Hepatocyte (in vitro differentiated cells): ENCODE measurements at regions not wholly inside any gene's neighbourhood (a gene's known extent, or its start where the extent isn't known, plus 50 kb on each side); places are given as distances from the start of the nearest gene placed in this dataset.

Experiments used
- DNase-seq: peaks from one replicate; pipeline ENCODE4 v3.0.0-alpha.2; 2016; ENCODE audit warnings: low spot score
- H2AFZ ChIP-seq: fragments of 200-600 bp; sonication (generic); 2 replicates; pipeline ENCODE4 v1.6.0; 2016; ENCODE audit warnings: antibody characterized with exemption, mild to moderate bottlenecking
- H3K27ac ChIP-seq: fragments of 200-600 bp; sonication (generic); 2 replicates; pipeline ENCODE4 v1.5.1; 2016; ENCODE audit warnings: mild to moderate bottlenecking
- H3K27me3 ChIP-seq: fragments of 200-600 bp; sonication (generic); 2 replicates; pipeline ENCODE4 v1.6.1; 2016
- H3K36me3 ChIP-seq: fragments of 200-600 bp; sonication (generic); replicated peaks from 2 replicates; pipeline ENCODE4 v1.5.1; 2016; ENCODE audit warnings: low read depth; ENCODE audit not compliant: insufficient read depth
- H3K4me1 ChIP-seq: fragments of 200-600 bp; sonication (generic); 2 replicates; pipeline ENCODE4 v1.5.1; 2016; ENCODE audit warnings: mild to moderate bottlenecking, moderate library complexity; ENCODE audit not compliant: insufficient read depth
- H3K4me2 ChIP-seq: fragments of 200-600 bp; sonication (generic); 2 replicates; pipeline ENCODE4 v1.6.0; 2016
- H3K4me3 ChIP-seq: fragments of 200-600 bp; sonication (generic); 2 replicates; pipeline ENCODE4 v1.5.1; 2016; ENCODE audit warnings: mild to moderate bottlenecking
- H3K79me2 ChIP-seq: fragments of 200-600 bp; sonication (generic); 2 replicates; pipeline ENCODE4 v1.6.0; 2017; ENCODE audit warnings: mild to moderate bottlenecking
- H3K9me2 ChIP-seq: fragments of 200-600 bp; sonication (generic); replicated peaks from 2 replicates; pipeline ENCODE4 v1.6.0; 2017; ENCODE audit warnings: mild to moderate bottlenecking; ENCODE audit not compliant: insufficient read depth
- H3K9me3 ChIP-seq: fragments of 200-600 bp; sonication (generic); 2 replicates; pipeline ENCODE4 v1.5.1; 2016; ENCODE audit warnings: low read depth, mild to moderate bottlenecking
- H4K20me1 ChIP-seq: fragments of 200-600 bp; sonication (generic); 2 replicates; pipeline ENCODE4 v1.6.0; 2016; ENCODE audit warnings: mild to moderate bottlenecking; ENCODE audit not compliant: insufficient read depth, poor library complexity, severe bottlenecking
- EZH2 ChIP-seq: fragments of 200-600 bp; sonication (generic); IDR thresholded peaks from 2 replicates; pipeline ENCODE4 v1.6.1; 2016; ENCODE audit warnings: antibody characterized with exemption, mild to moderate bottlenecking, borderline replicate concordance
- EZH2phosphoT487 ChIP-seq: fragments of 200-600 bp; sonication (generic); IDR thresholded peaks from one replicate; pipeline ENCODE4 v1.6.1; 2018; ENCODE audit warnings: antibody characterized with exemption, mild to moderate bottlenecking, low read depth, moderate library complexity; ENCODE audit not compliant: unreplicated experiment, severe bottlenecking
- WGBS: methylation state at CpG from one replicate; pipeline ENCODE4 v1.1.6; 2016; ENCODE audit warnings: low lambda C conversion rate; ENCODE audit errors: missing lambda C conversion rate; 5-methylcytosine and 5-hydroxymethylcytosine counted together
- TF ChIP-seq, protein P1 (sequence below): fragments of 200-600 bp; sonication (generic); IDR thresholded peaks from 2 replicates; pipeline ENCODE4 v1.5.1; 2016; ENCODE audit warnings: antibody characterized with exemption, mild to moderate bottlenecking; ENCODE audit not compliant: poor library complexity

DNA sequence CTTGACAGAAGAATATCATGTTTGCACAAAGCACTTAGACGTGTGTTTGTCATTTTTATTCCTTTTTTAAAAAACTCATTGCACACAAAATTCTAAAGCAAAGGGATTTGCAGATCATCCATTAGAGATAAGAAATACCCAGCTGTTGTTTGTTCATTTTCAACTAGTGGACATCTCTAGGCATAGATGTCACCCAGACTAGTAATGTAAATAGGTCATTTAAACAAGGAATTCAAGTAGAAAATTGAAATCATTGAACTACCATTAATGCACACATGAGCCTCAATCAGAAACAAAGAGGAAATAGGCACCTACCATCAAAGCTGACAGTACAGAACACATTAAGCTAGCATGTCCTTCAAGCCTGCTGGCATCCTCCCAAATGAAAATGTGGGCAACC, 107.3 kb downstream of the OR2K2 start:
- TF ChIP-seq EZH2phosphoT487 (no peak), EZH2 (no peak)
- TF ChIP-seq, protein P1, sequence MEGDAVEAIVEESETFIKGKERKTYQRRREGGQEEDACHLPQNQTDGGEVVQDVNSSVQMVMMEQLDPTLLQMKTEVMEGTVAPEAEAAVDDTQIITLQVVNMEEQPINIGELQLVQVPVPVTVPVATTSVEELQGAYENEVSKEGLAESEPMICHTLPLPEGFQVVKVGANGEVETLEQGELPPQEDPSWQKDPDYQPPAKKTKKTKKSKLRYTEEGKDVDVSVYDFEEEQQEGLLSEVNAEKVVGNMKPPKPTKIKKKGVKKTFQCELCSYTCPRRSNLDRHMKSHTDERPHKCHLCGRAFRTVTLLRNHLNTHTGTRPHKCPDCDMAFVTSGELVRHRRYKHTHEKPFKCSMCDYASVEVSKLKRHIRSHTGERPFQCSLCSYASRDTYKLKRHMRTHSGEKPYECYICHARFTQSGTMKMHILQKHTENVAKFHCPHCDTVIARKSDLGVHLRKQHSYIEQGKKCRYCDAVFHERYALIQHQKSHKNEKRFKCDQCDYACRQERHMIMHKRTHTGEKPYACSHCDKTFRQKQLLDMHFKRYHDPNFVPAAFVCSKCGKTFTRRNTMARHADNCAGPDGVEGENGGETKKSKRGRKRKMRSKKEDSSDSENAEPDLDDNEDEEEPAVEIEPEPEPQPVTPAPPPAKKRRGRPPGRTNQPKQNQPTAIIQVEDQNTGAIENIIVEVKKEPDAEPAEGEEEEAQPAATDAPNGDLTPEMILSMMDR, result no peak
- WGBS, result 53% methylated on average over 1 of the region's 1 CpG
- no peak for DNase-seq

DNA sequence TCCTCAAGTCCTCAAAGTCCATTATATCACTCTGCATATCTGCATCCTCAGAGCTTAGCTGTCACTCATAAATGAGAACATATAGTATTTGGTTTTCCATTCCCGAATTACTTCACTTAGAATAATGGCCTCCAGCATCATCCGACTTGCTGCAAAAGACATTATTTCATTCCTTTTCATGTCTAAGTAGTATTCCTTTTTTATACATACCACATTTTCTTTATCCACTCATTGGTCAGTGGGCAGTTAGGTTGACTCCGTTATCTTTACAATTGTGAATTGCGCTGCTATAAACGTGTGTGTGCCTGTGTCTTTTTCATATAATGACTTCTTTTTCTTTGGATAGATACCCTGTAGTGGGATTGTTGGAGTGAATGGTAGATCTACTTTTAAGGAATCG, 117.2 kb downstream of the OR2K2 start:
- Histone ChIP-seq H3K27ac (no peak overlapping the region), H3K79me2 (no peaks in the 10 kb centered on the region), H3K9me2 (no peaks in the 10 kb centered on the region), H3K27me3 (no peaks in the 10 kb centered on the region), H2AFZ (no peak overlapping the region), H3K4me2 (no peak overlapping the region), H3K9me3 (no peaks in the 10 kb centered on the region), H3K36me3 (no peaks in the 10 kb centered on the region), H3K4me1 (no peaks in the 10 kb centered on the region), H3K4me3 (no peak overlapping the region), H4K20me1 (no peaks in the 10 kb centered on the region)
- no peak for DNase-seq
- WGBS, result 83% methylated on average over 6 of the region's 6 CpGs
- TF ChIP-seq EZH2phosphoT487, result no peak
- TF ChIP-seq, protein P1, result no peak
- no peak for TF ChIP-seq EZH2

More for the DNA sequence above, 107.3 kb downstream of the OR2K2 start:
- Histone ChIP-seq H3K4me2 (no peak overlapping the region), H3K27me3 (no peaks in the 10 kb centered on the region), H3K9me2 (no peaks in the 10 kb centered on the region), H3K4me1 (no peaks in the 10 kb centered on the region), H2AFZ (no peak overlapping the region), H3K4me3 (no peak overlapping the region), H3K27ac (no peak overlapping the region), H4K20me1 (no peaks in the 10 kb centered on the region), H3K36me3 (no peaks in the 10 kb centered on the region), H3K79me2 (no peaks in the 10 kb centered on the region), H3K9me3 (no peaks in the 10 kb centered on the region)

DNA sequence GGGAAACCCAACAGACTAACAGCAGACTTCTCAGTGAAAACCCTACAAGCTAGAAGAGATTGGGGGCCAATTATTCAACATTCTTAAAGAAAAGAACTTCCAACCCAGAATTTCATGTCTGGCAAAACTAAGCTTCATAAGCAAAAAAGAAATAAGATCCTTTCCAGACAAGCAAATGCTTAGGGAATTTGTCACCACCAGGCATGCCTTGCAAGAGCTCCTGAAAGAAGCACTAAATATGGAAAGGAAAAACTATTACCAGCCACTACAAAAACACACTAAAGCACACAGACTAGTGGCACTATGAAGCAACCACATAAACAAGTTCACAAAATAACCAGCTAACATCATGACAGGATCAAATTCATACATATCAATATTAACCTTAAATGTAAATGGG, 131.1 kb downstream of the OR2K2 start:
- Histone ChIP-seq H3K36me3 (no peaks in the 10 kb centered on the region), H3K9me2 (no peaks in the 10 kb centered on the region), H3K79me2 (no peaks in the 10 kb centered on the region), H3K27ac (no peak overlapping the region), H3K9me3 (no peaks in the 10 kb centered on the region), H2AFZ (no peak overlapping the region), H3K4me1 (no peaks in the 10 kb centered on the region), H3K4me3 (no peak overlapping the region), H3K27me3 (no peaks in the 10 kb centered on the region), H3K4me2 (no peak overlapping the region), H4K20me1 (no peaks in the 10 kb centered on the region)
- TF ChIP-seq, protein P1, result no peak
- TF ChIP-seq EZH2phosphoT487 (no peak), EZH2 (no peak)
- DNase-seq, result no peak

DNA sequence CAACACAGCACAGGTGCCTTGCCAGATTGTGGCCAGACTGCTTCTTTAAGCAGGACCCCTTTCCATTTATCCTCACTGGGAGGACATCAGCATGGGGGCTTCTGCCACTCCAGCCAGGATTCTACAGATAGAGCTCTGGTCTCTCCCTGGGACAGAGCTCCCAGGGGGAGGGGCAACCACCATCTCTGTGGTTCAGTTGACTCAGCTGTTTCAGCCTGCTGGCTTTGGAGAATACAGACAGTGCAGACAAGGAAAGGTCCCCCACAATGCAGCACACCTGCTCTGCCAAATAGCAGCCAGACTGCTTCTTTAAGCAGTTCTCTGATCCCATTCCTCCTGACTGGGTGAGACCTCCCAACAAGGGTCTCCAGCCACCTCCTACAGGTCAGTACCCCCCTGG, 132.8 kb downstream of the OR2K2 start:
- Histone ChIP-seq H3K36me3 (no peaks in the 10 kb centered on the region), H3K4me3 (no peak overlapping the region), H3K4me2 (no peak overlapping the region), H4K20me1 (no peaks in the 10 kb centered on the region), H3K4me1 (no peaks in the 10 kb centered on the region), H2AFZ (no peak overlapping the region), H3K9me2 (no peaks in the 10 kb centered on the region), H3K79me2 (no peaks in the 10 kb centered on the region), H3K27ac (no peak overlapping the region), H3K27me3 (no peaks in the 10 kb centered on the region), H3K9me3 (no peaks in the 10 kb centered on the region)
- no peak for DNase-seq
- TF ChIP-seq, protein P1, result no peak
- TF ChIP-seq EZH2 (no peak), EZH2phosphoT487 (no peak)
